ENCODE measurements at regions not wholly inside any gene's neighbourhood (a gene's known extent, or its start where the extent isn't known, plus 50 kb on each side); places are given as distances from the start of the nearest gene placed in this dataset.

DNA sequence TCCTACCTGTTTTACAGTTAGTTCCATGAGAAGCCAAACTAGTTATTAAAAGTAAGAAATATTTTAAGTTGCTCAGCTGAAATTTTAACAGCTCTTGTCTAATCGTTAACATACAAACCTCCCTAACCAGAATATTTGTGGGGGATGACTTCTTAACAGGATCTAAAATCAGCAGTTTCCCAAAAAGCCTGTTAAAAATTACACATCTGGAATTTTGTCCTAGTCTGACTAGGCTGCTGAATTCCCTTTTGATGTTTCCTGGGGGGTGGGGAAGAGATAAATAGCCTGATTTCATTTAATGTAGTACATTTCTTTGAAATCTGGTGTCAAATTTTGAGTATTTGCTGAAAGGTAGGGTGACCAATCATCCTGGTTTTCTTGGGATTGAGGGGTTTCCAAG lies 78.8 kb upstream of the ARHGAP29 start (continued):
- no peak for TF ChIP-seq ZNF563 (CRISPR knock-in tag; IDR thresholded peaks at IDR 0.05)
- 0 out of 2 replicates have a peak, but pooled peaks have one; percentile 11 for TF ChIP-seq PHF21A (CRISPR knock-in tag; IDR thresholded peaks at IDR 0.05)
- TF ChIP-seq PHB2 (IDR thresholded peaks at IDR 0.05; ENCODE audit: partially characterized antibody): no peak
- TF ChIP-seq, protein P1, sequence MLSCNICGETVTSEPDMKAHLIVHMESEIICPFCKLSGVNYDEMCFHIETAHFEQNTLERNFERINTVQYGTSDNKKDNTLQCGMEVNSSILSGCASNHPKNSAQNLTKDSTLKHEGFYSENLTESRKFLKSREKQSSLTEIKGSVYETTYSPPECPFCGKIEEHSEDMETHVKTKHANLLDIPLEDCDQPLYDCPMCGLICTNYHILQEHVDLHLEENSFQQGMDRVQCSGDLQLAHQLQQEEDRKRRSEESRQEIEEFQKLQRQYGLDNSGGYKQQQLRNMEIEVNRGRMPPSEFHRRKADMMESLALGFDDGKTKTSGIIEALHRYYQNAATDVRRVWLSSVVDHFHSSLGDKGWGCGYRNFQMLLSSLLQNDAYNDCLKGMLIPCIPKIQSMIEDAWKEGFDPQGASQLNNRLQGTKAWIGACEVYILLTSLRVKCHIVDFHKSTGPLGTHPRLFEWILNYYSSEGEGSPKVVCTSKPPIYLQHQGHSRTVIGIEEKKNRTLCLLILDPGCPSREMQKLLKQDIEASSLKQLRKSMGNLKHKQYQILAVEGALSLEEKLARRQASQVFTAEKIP (CRISPR knock-in tag; IDR thresholded peaks at IDR 0.05; ENCODE audit: borderline replicate concordance): no peak
- no peak for TF ChIP-seq AGO2 (optimal IDR thresholded peaks at IDR 0.05; ENCODE audit: low read depth, low read length)
- TF ChIP-seq SAP130 (CRISPR knock-in tag; IDR thresholded peaks at IDR 0.05; ENCODE audit: low read depth): 0 out of 2 replicates have a peak, but pooled peaks have one; percentile 6
- TF ChIP-seq, protein P2, sequence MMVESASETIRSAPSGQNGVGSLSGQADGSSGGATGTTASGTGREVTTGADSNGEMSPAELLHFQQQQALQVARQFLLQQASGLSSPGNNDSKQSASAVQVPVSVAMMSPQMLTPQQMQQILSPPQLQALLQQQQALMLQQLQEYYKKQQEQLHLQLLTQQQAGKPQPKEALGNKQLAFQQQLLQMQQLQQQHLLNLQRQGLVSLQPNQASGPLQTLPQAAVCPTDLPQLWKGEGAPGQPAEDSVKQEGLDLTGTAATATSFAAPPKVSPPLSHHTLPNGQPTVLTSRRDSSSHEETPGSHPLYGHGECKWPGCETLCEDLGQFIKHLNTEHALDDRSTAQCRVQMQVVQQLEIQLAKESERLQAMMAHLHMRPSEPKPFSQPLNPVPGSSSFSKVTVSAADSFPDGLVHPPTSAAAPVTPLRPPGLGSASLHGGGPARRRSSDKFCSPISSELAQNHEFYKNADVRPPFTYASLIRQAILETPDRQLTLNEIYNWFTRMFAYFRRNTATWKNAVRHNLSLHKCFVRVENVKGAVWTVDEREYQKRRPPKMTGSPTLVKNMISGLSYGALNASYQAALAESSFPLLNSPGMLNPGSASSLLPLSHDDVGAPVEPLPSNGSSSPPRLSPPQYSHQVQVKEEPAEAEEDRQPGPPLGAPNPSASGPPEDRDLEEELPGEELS (CRISPR knock-in tag; IDR thresholded peaks at IDR 0.05): no peak
- no peak for TF ChIP-seq MIXL1 (CRISPR knock-in tag; IDR thresholded peaks at IDR 0.05)
- TF ChIP-seq, protein P3, sequence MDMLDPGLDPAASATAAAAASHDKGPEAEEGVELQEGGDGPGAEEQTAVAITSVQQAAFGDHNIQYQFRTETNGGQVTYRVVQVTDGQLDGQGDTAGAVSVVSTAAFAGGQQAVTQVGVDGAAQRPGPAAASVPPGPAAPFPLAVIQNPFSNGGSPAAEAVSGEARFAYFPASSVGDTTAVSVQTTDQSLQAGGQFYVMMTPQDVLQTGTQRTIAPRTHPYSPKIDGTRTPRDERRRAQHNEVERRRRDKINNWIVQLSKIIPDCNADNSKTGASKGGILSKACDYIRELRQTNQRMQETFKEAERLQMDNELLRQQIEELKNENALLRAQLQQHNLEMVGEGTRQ (IDR thresholded peaks at IDR 0.05; ENCODE audit: low read depth, low read length): no peak
- TF ChIP-seq, protein P3 (CRISPR knock-in tag; IDR thresholded peaks at IDR 0.05; ENCODE audit: borderline replicate concordance): no peak
- TF ChIP-seq, protein P4, sequence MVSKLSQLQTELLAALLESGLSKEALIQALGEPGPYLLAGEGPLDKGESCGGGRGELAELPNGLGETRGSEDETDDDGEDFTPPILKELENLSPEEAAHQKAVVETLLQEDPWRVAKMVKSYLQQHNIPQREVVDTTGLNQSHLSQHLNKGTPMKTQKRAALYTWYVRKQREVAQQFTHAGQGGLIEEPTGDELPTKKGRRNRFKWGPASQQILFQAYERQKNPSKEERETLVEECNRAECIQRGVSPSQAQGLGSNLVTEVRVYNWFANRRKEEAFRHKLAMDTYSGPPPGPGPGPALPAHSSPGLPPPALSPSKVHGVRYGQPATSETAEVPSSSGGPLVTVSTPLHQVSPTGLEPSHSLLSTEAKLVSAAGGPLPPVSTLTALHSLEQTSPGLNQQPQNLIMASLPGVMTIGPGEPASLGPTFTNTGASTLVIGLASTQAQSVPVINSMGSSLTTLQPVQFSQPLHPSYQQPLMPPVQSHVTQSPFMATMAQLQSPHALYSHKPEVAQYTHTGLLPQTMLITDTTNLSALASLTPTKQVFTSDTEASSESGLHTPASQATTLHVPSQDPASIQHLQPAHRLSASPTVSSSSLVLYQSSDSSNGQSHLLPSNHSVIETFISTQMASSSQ (IDR thresholded peaks at IDR 0.05; ENCODE audit: low read depth): peak; percentile 63
- TF ChIP-seq, protein P4 (CRISPR knock-in tag; IDR thresholded peaks at IDR 0.05; ENCODE audit: borderline replicate concordance): no peak
- TF ChIP-seq ZNF788 (CRISPR knock-in tag; IDR thresholded peaks at IDR 0.05; ENCODE audit: borderline replicate concordance): no peak
- no peak for TF ChIP-seq SP2 (CRISPR knock-in tag; IDR thresholded peaks at IDR 0.05)
- TF ChIP-seq ZFY (CRISPR knock-in tag; IDR thresholded peaks at IDR 0.05): 0 out of 2 replicates have a peak, but pooled peaks have one; percentile 2
- TF ChIP-seq NCOA2 (CRISPR knock-in tag; IDR thresholded peaks at IDR 0.05): peak; percentile 25; the same call in 1 of the 2 replicates
- TF ChIP-seq, protein P5, sequence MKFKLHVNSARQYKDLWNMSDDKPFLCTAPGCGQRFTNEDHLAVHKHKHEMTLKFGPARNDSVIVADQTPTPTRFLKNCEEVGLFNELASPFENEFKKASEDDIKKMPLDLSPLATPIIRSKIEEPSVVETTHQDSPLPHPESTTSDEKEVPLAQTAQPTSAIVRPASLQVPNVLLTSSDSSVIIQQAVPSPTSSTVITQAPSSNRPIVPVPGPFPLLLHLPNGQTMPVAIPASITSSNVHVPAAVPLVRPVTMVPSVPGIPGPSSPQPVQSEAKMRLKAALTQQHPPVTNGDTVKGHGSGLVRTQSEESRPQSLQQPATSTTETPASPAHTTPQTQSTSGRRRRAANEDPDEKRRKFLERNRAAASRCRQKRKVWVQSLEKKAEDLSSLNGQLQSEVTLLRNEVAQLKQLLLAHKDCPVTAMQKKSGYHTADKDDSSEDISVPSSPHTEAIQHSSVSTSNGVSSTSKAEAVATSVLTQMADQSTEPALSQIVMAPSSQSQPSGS (CRISPR knock-in tag; IDR thresholded peaks at IDR 0.05): no peak

All from HepG2 (cell line).